ENCODE measurements at regions not wholly inside any gene's neighbourhood (a gene's known extent, or its start where the extent isn't known, plus 50 kb on each side); places are given as distances from the start of the nearest gene placed in this dataset.

DNA sequence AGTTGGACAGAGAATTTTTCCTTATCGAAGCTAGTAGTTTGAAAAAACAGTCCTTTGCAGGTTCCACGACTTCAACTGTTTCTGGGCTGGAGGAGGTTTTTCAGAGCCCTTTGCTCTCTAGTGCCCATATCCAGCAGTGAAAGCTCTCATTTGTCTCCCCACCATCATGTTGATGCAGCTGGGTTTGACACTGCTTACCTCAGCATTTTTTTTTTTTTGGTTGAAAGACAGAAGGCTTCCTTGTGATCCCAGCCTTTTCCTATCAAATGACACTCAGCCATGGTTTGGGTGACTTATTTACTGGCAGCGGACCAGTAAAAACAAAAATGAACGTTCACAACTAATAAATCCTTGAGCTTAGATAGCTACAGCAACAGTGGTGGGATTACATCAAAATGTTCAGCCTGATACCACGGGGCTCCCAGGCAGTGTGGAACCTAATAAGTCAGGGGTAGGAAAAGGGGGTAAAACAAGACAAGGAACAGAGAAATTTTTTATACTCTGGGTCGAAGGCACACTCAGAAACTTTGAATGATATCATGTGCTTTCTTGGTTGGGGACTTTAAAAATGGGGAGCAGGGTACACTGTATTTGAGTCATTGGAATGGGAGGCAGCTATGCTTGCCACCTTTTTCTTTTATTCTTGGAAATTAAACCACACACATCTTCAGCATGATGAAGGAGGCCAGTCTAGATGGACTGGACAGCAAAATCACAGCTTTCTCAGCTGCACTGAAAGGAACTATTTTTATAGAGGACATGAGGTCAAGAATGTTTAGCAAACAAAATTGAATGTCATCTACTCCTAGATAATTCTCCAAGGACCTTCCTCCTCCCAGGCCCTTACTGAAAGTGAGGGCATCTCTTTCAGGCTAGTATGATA lies 308.9 kb upstream of the MPDZ start:
- WGBS, 5 donors, result 53 to 66% (median 60%) methylated on average over 6 of the region's 6 CpGs
- peak overlapping the region in 1 of 5 donors; percentile 4 for H3K27ac ChIP-seq
- peaks cover 0 to 22% (median 4%) of the 10 kb centered on the region in 4 donors for H3K4me1 ChIP-seq
- no peaks in the 10 kb centered on the region for H3K9me3 ChIP-seq
- no peaks in the 10 kb centered on the region for H3K27me3 ChIP-seq
- H3K36me3 ChIP-seq, result no peaks in the 10 kb centered on the region
- intact Hi-C loops (cut with DNase I; ENCODE audit: low total_unique reads), result no loop called here
- DNase-seq, result peak in 1 of 2 donors; percentile 56
- TF ChIP-seq EP300 (IDR thresholded peaks at IDR 0.05) (no peak), POLR2AphosphoS5 (IDR thresholded peaks at IDR 0.05) (no peak), POLR2A (IDR thresholded peaks at IDR 0.05) (no peak), CTCF (IDR thresholded peaks at IDR 0.05) (no peak)
- H3K4me3 ChIP-seq, result no peak overlapping the region

- peaks cover 0 to 22% (median 4%) of the 10 kb centered on the region in 4 donors for H3K4me1 ChIP-seq
- DNase-seq, result peak in 1 of 2 donors; percentile 24
- intact Hi-C loops (cut with DNase I; ENCODE audit: low total_unique reads), result no loop called here
- H3K27me3 ChIP-seq, result no peaks in the 10 kb centered on the region
- H3K36me3 ChIP-seq, result no peaks in the 10 kb centered on the region
- H3K27ac ChIP-seq, result no peak overlapping the region
- TF ChIP-seq EP300 (IDR thresholded peaks at IDR 0.05) (no peak), POLR2A (IDR thresholded peaks at IDR 0.05) (no peak), CTCF (IDR thresholded peaks at IDR 0.05) (no peak), POLR2AphosphoS5 (IDR thresholded peaks at IDR 0.05) (no peak)
- WGBS, 5 donors, result 87 to 93% (median 92%) methylated on average over 9 of the region's 9 CpGs
- H3K4me3 ChIP-seq, result no peak overlapping the region
- H3K9me3 ChIP-seq, result no peaks in the 10 kb centered on the region
Measured at GRCh38 chr9:13587571-13587970, 308.1 kb upstream of the MPDZ start.

- no peak for TF ChIP-seq POLR2A (IDR thresholded peaks at IDR 0.05)
- no peak for TF ChIP-seq EP300 (IDR thresholded peaks at IDR 0.05)
- TF ChIP-seq CTCF (IDR thresholded peaks at IDR 0.05), result no peak
- TF ChIP-seq POLR2AphosphoS5 (IDR thresholded peaks at IDR 0.05), result no peak
- intact Hi-C loops (cut with DNase I; ENCODE audit: low total_unique reads), result no loop called here
- DNase-seq, result peak in 1 of 2 donors; percentile 67
- peaks cover 0 to 22% (median 4%) of the 10 kb centered on the region in 4 donors for H3K4me1 ChIP-seq
- H3K36me3 ChIP-seq, result no peaks in the 10 kb centered on the region
- no peaks in the 10 kb centered on the region for H3K27me3 ChIP-seq
- H3K4me3 ChIP-seq, result no peak overlapping the region
- H3K9me3 ChIP-seq, result no peaks in the 10 kb centered on the region
- peak overlapping the region in 1 of 5 donors; percentile 15 for H3K27ac ChIP-seq
- WGBS, 5 donors, result 27 to 39% (median 35%) methylated on average over 7 of the region's 7 CpGs
Measured at GRCh38 chr9:13586587-13587374, 307.3 kb upstream of the MPDZ start.

DNA sequence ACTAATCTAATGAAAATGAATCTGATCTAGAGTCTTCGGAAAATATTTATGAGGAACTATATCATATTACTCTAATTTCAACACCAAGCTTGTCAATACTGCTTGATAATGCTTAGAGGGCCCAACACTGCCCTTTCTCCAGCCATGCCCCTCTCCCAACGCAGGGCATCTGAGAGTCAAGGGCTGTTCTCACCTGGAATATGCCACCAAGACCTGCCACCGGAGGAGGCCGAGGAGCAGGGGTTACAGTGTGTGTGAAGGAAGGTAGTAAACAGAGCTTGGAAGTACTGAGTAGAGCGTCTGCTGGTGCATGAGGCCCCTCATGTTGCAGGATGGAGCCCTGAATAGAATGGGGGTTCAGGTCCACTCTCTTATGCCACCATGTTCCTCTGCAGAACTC lies 301.3 kb upstream of the MPDZ start:
- WGBS, 5 donors, result 85 to 92% (median 91%) methylated on average over 5 of the region's 5 CpGs
- H3K27ac ChIP-seq, result no peak overlapping the region
- intact Hi-C loops (cut with DNase I; ENCODE audit: low total_unique reads), result no loop called here

More for the DNA sequence above, 301.3 kb upstream of the MPDZ start:
- Histone ChIP-seq H3K9me3 (no peaks in the 10 kb centered on the region), H3K4me1 (no peaks in the 10 kb centered on the region), H3K36me3 (no peaks in the 10 kb centered on the region), H3K4me3 (no peak overlapping the region), H3K27me3 (no peaks in the 10 kb centered on the region)
- DNase-seq, result no peak
- no peak for TF ChIP-seq EP300 (IDR thresholded peaks at IDR 0.05)
- TF ChIP-seq POLR2A (IDR thresholded peaks at IDR 0.05), result no peak
- no peak for TF ChIP-seq CTCF (IDR thresholded peaks at IDR 0.05)
- TF ChIP-seq POLR2AphosphoS5 (IDR thresholded peaks at IDR 0.05), result no peak

All from stomach (tissue), 8 donors.